Ascending aorta (tissue), 2 donors: ENCODE measurements at regions not wholly inside any gene's neighbourhood (a gene's known extent, or its start where the extent isn't known, plus 50 kb on each side); places are given as distances from the start of the nearest gene placed in this dataset.

Experiments used
- DNase-seq, 2 donors: peaks; one replicate each; pipeline ENCODE4 v3.0.0-alpha.2; 2019; ENCODE audit warnings: low spot score in 2 of 2
- H3K27ac ChIP-seq, 2 donors: fragments of 200-600 bp; sonication (generic); one replicate each; pipeline ENCODE4 v1.5.1; 2016 to 2017; ENCODE audit warnings: mild to moderate bottlenecking in 1 of 2
- H3K27me3 ChIP-seq: fragments of 200-600 bp; sonication (generic); one replicate; pipeline ENCODE4 v1.5.1; 2017
- H3K36me3 ChIP-seq, 2 donors: fragments of 200-600 bp; sonication (generic); one replicate each; pipeline ENCODE4 v1.5.1; 2016
- H3K4me1 ChIP-seq, 2 donors: fragments of 200-600 bp; sonication (generic); one replicate each; pipeline ENCODE4 v1.5.1; 2016 to 2017; ENCODE audit warnings: mild to moderate bottlenecking in 1 of 2
- H3K4me3 ChIP-seq, 2 donors: fragments of 200-600 bp; sonication (generic); one replicate each; pipeline ENCODE4 v1.5.1; 2016 to 2017; ENCODE audit warnings: mild to moderate bottlenecking in 1 of 2
- H3K9me3 ChIP-seq, 2 donors: fragments of 200-600 bp; sonication (generic); one replicate each; pipeline ENCODE4 v1.5.1; 2016
- CTCF ChIP-seq, 3 experiments: fragments of 200-600 bp in 2 of 3; fragments of 450-650 bp in 1 of 3; sonication (generic) in 2 of 3; IDR thresholded peaks; one replicate each; pipeline ENCODE4 v1.5.1; 2016 to 2019; ENCODE audit warnings: antibody characterized with exemption in 3 of 3, mild to moderate bottlenecking in 1 of 3, moderate library complexity in 1 of 3
- intact Hi-C: fragments of 100-400 bp; cut with DNase I; formaldehyde crosslinking; loops from one replicate; pipeline ENCODE4 v1.15.1; 2023

GRCh38 chr18:67310826-67311225, 205.7 kb downstream of the DSEL start:
- H3K27me3 ChIP-seq: no peaks in the 10 kb centered on the region
- no peak for TF ChIP-seq CTCF (IDR thresholded peaks at IDR 0.05)
- H3K4me3 ChIP-seq: no peak overlapping the region
- no peaks in the 10 kb centered on the region for H3K9me3 ChIP-seq
- no peaks in the 10 kb centered on the region for H3K36me3 ChIP-seq
- H3K27ac ChIP-seq: no peak overlapping the region
- DNase-seq: no peak
- intact Hi-C loops: no loop called here
- H3K4me1 ChIP-seq: no peaks in the 10 kb centered on the region

- H3K27me3 ChIP-seq: no peaks in the 10 kb centered on the region
- no peak overlapping the region for H3K4me3 ChIP-seq
- intact Hi-C loops: no loop called here
- H3K9me3 ChIP-seq: no peaks in the 10 kb centered on the region
- no peak overlapping the region for H3K27ac ChIP-seq
- no peaks in the 10 kb centered on the region for H3K4me1 ChIP-seq
- DNase-seq: no peak
- no peak for TF ChIP-seq CTCF (IDR thresholded peaks at IDR 0.05)
- H3K36me3 ChIP-seq: no peaks in the 10 kb centered on the region
Measured at GRCh38 chr18:67308819-67309218, 207.7 kb downstream of the DSEL start.

- no peak for DNase-seq
- Histone ChIP-seq H3K4me3 (no peak overlapping the region), H3K27ac (no peak overlapping the region), H3K9me3 (peaks cover 0 to 5% of the 10 kb centered on the region in 2 donors), H3K27me3 (no peaks in the 10 kb centered on the region), H3K4me1 (no peaks in the 10 kb centered on the region), H3K36me3 (no peaks in the 10 kb centered on the region)
- intact Hi-C loops: no loop called here
- TF ChIP-seq CTCF (IDR thresholded peaks at IDR 0.05): no peak
Measured at GRCh38 chr18:67305466-67305865, 211.1 kb downstream of the DSEL start.

- Histone ChIP-seq H3K4me1 (no peaks in the 10 kb centered on the region), H3K27ac (no peak overlapping the region), H3K4me3 (no peak overlapping the region), H3K27me3 (no peaks in the 10 kb centered on the region), H3K9me3 (peaks cover 0 to 6% of the 10 kb centered on the region in 2 donors), H3K36me3 (no peaks in the 10 kb centered on the region)
- no peak for TF ChIP-seq CTCF (IDR thresholded peaks at IDR 0.05)
- DNase-seq: no peak
- intact Hi-C loops: no loop called here
Measured at GRCh38 chr18:67302043-67302442, 214.5 kb downstream of the DSEL start.

- no peaks in the 10 kb centered on the region for H3K36me3 ChIP-seq
- DNase-seq: no peak
- no peak overlapping the region for H3K27ac ChIP-seq
- peaks cover 0 to 6% of the 10 kb centered on the region in 2 donors for H3K9me3 ChIP-seq
- no peak for TF ChIP-seq CTCF (IDR thresholded peaks at IDR 0.05)
- intact Hi-C loops: no loop called here
- H3K27me3 ChIP-seq: no peaks in the 10 kb centered on the region
- no peak overlapping the region for H3K4me3 ChIP-seq
- H3K4me1 ChIP-seq: no peaks in the 10 kb centered on the region
Measured at GRCh38 chr18:67301592-67301991, 214.9 kb downstream of the DSEL start.

GRCh38 chr18:67300498-67300897, 216.0 kb downstream of the DSEL start:
- Histone ChIP-seq H3K9me3 (peaks cover 0 to 6% of the 10 kb centered on the region in 2 donors), H3K27ac (no peak overlapping the region), H3K36me3 (no peaks in the 10 kb centered on the region), H3K4me3 (no peak overlapping the region), H3K4me1 (no peaks in the 10 kb centered on the region), H3K27me3 (no peaks in the 10 kb centered on the region)
- no peak for DNase-seq
- intact Hi-C loops: no loop called here
- TF ChIP-seq CTCF (IDR thresholded peaks at IDR 0.05): no peak
